ENCODE measurements at regions not wholly inside any gene's neighbourhood (a gene's known extent, or its start where the extent isn't known, plus 50 kb on each side); places are given as distances from the start of the nearest gene placed in this dataset.

DNA sequence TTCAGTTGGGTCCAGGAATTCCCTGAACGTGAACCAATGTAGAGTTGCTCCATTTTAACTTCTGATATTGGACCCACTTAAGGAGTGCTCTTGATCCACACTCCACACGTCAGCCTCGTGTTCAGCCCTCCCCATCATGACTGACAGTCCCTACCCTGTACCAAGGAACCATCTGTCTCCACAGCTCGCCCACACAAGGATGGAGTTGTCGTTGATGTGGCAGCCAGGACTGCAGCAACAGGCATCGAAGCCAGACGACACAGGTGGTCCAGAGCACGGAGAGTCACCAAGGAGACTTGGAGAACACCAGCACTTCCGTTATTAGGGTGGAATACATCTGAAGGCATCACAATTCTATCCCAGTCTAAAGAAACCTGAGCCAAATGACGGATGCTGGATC lies 472.1 kb upstream of the NR3C2 start:
- TF ChIP-seq, protein P1, sequence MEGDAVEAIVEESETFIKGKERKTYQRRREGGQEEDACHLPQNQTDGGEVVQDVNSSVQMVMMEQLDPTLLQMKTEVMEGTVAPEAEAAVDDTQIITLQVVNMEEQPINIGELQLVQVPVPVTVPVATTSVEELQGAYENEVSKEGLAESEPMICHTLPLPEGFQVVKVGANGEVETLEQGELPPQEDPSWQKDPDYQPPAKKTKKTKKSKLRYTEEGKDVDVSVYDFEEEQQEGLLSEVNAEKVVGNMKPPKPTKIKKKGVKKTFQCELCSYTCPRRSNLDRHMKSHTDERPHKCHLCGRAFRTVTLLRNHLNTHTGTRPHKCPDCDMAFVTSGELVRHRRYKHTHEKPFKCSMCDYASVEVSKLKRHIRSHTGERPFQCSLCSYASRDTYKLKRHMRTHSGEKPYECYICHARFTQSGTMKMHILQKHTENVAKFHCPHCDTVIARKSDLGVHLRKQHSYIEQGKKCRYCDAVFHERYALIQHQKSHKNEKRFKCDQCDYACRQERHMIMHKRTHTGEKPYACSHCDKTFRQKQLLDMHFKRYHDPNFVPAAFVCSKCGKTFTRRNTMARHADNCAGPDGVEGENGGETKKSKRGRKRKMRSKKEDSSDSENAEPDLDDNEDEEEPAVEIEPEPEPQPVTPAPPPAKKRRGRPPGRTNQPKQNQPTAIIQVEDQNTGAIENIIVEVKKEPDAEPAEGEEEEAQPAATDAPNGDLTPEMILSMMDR (IDR thresholded peaks at IDR 0.05): no peak
- TF ChIP-seq POLR2A (IDR thresholded peaks at IDR 0.05): no peak
- TF ChIP-seq POLR2AphosphoS5 (IDR thresholded peaks at IDR 0.05; ENCODE audit: insufficient read depth in 1 of 2, low read depth in 1 of 2): no peak

Measured in vagina (tissue), 2 donors.